GM23338 (cell line): ENCODE measurements at regions not wholly inside any gene's neighbourhood (a gene's known extent, or its start where the extent isn't known, plus 50 kb on each side); places are given as distances from the start of the nearest gene placed in this dataset.

Experiments
- ATAC-seq: fragments of 200-7000 bp; cut with Tn5 transposase; 3 replicates; pipeline ENCODE4 v1.9.1; 2020
- DNase-seq: peaks from one replicate; pipeline ENCODE4 v3.0.0-alpha.2; 2015; ENCODE audit warnings: low spot score
- H2AFZ ChIP-seq: fragments of 200-600 bp; sonication (generic); 2 replicates; pipeline ENCODE4 v1.8.0; 2016; ENCODE audit warnings: antibody characterized with exemption, mild to moderate bottlenecking, moderate library complexity
- H3F3A ChIP-seq: fragments of 200-600 bp; sonication (generic); replicated peaks from 2 replicates; pipeline ENCODE4 v1.8.0; 2017; ENCODE audit warnings: antibody characterized with exemption, mixed run types, low read depth
- H3K27ac ChIP-seq: fragments of 200-600 bp; sonication (generic); 2 replicates; pipeline ENCODE4 v1.6.1; 2016; ENCODE audit warnings: low read depth
- H3K27me3 ChIP-seq: fragments of 200-600 bp; sonication (generic); 2 replicates; pipeline ENCODE4 v1.8.0; 2016; ENCODE audit warnings: mild to moderate bottlenecking, mixed run types, moderate library complexity; ENCODE audit not compliant: insufficient read depth
- H3K36me3 ChIP-seq: fragments of 200-600 bp; sonication (generic); 2 replicates; pipeline ENCODE4 v1.8.0; 2016; ENCODE audit warnings: mild to moderate bottlenecking; ENCODE audit not compliant: insufficient read depth
- H3K4me1 ChIP-seq: fragments of 200-600 bp; sonication (generic); 2 replicates; pipeline ENCODE4 v1.8.0; 2016; ENCODE audit warnings: mild to moderate bottlenecking, moderate library complexity; ENCODE audit not compliant: insufficient read depth
- H3K4me2 ChIP-seq: fragments of 200-600 bp; sonication (generic); 2 replicates; pipeline ENCODE4 v1.7.1; 2017; ENCODE audit warnings: mixed run types
- H3K4me3 ChIP-seq: fragments of 200-600 bp; sonication (generic); 2 replicates; pipeline ENCODE4 v1.6.1; 2016; ENCODE audit warnings: mixed run types
- H3K79me2 ChIP-seq: fragments of 200-600 bp; sonication (generic); replicated peaks from 2 replicates; pipeline ENCODE4 v1.8.0; 2017; ENCODE audit warnings: mild to moderate bottlenecking; ENCODE audit not compliant: insufficient read depth
- H3K9me2 ChIP-seq: fragments of 200-600 bp; sonication (generic); 2 replicates; pipeline ENCODE4 v1.8.0; 2017; ENCODE audit not compliant: insufficient read depth
- H4K20me1 ChIP-seq: fragments of 200-600 bp; sonication (generic); replicated peaks from 2 replicates; pipeline ENCODE4 v1.8.0; 2017; ENCODE audit warnings: mild to moderate bottlenecking; ENCODE audit not compliant: insufficient read depth
- H3K27ac Mint-ChIP-seq: 2 replicates; pipeline ENCODE4 v1.8.0; 2020; ENCODE audit warnings: inconsistent platforms, mild to moderate bottlenecking, moderate library complexity, mixed read lengths
- H3K27me3 Mint-ChIP-seq: 3 replicates; pipeline ENCODE4 v1.8.0; 2022; ENCODE audit warnings: low read depth, mild to moderate bottlenecking, moderate library complexity, mixed read lengths, inconsistent platforms; ENCODE audit not compliant: insufficient read depth, poor library complexity
- H3K36me3 Mint-ChIP-seq: 3 replicates; pipeline ENCODE4 v1.8.0; 2021; ENCODE audit warnings: low read depth, mild to moderate bottlenecking, inconsistent platforms, moderate library complexity, mixed read lengths
- H3K4me1 Mint-ChIP-seq: 3 replicates; pipeline ENCODE4 v1.8.0; 2020; ENCODE audit warnings: mild to moderate bottlenecking, inconsistent platforms, mixed read lengths
- H3K4me3 Mint-ChIP-seq: 3 replicates; pipeline ENCODE4 v1.8.0; 2021; ENCODE audit warnings: moderate library complexity, mild to moderate bottlenecking, inconsistent platforms, mixed read lengths
- H3K9me3 Mint-ChIP-seq: 3 replicates; pipeline ENCODE4 v1.8.0; 2020; ENCODE audit warnings: moderate library complexity, mild to moderate bottlenecking, inconsistent platforms, mixed read lengths
- CREB1 ChIP-seq: fragments of 250-450 bp; sonication (Bioruptor Pico); IDR thresholded peaks from 2 replicates; pipeline ENCODE4 v1.5.0; 2020; ENCODE audit warnings: low read depth, mild to moderate bottlenecking, moderate library complexity
- CTCF ChIP-seq, 2 experiments: fragments of 200-600 bp in 1 of 2; sonication (generic) in 1 of 2; conservative IDR thresholded peaks; 2 replicates each; pipeline versions ENCODE4 v1.5.1 to v1.6.1; 2016 to 2017; ENCODE audit warnings: antibody characterized with exemption in 2 of 2, low read depth in 2 of 2, mild to moderate bottlenecking in 2 of 2, moderate library complexity in 1 of 2
- ETS1 ChIP-seq: IDR thresholded peaks from 2 replicates; pipeline ENCODE4 v1.6.1; 2016; ENCODE audit warnings: antibody characterized with exemption
- EZH2phosphoT487 ChIP-seq: fragments of 200-600 bp; sonication (generic); IDR thresholded peaks from one replicate; pipeline ENCODE4 v1.8.1; 2018; ENCODE audit warnings: antibody characterized with exemption; ENCODE audit not compliant: unreplicated experiment
- POLR2AphosphoS5 ChIP-seq: IDR thresholded peaks from 2 replicates; pipeline ENCODE4 v1.6.1; 2016; ENCODE audit warnings: antibody characterized with exemption, low read depth
- REST ChIP-seq: IDR thresholded peaks from one replicate; pipeline ENCODE4 v1.6.1; 2018; ENCODE audit warnings: antibody characterized with exemption; ENCODE audit not compliant: unreplicated experiment
- STAT1 ChIP-seq: IDR thresholded peaks from one replicate; pipeline ENCODE4 v1.6.1; 2016; ENCODE audit warnings: antibody characterized with exemption; ENCODE audit not compliant: unreplicated experiment
- ZNF114 ChIP-seq: fragments of 250-450 bp; sonication (Bioruptor Pico); IDR thresholded peaks from 2 replicates; pipeline ENCODE4 v1.5.0; 2020; ENCODE audit warnings: mild to moderate bottlenecking, moderate library complexity

- TF ChIP-seq REST (no peak), ETS1 (no peak), CREB1 (CRISPR knock-in tag) (no peak), POLR2AphosphoS5 (no peak), CTCF (conservative IDR thresholded peaks at IDR 0.05; ENCODE audit: low read depth in 2 of 2) (no peak), STAT1 (no peak), ZNF114 (no peak)
These were observed 390.3 kb upstream of the MEF2C start (continued) for GRCh38 chr5:89273289-89273688.

- no peaks in the 10 kb centered on the region for H3K36me3 Mint-ChIP-seq
- H3K4me3 ChIP-seq = no peak overlapping the region
- TF ChIP-seq EZH2phosphoT487 (no peak), ETS1 (no peak)
- H3K9me3 Mint-ChIP-seq = no peaks in the 10 kb centered on the region
- H3K4me2 ChIP-seq = no peak overlapping the region
- H2AFZ ChIP-seq = no peak overlapping the region
- ATAC-seq (no peak), DNase-seq (no peak)
- H3K27me3 ChIP-seq = no peaks in the 10 kb centered on the region
- no peaks in the 10 kb centered on the region for H4K20me1 ChIP-seq
- H3K36me3 ChIP-seq = no peaks in the 10 kb centered on the region
- H3K4me1 Mint-ChIP-seq = peaks cover 3% of the 10 kb centered on the region; the same call in 1 of the 3 replicates
- H3K27me3 Mint-ChIP-seq = peaks cover 1% of the 10 kb centered on the region
- H3F3A ChIP-seq = no peaks in the 10 kb centered on the region
- no peak overlapping the region for H3K4me3 Mint-ChIP-seq
- no peaks in the 10 kb centered on the region for H3K4me1 ChIP-seq
- no peaks in the 10 kb centered on the region for H3K9me2 ChIP-seq
- H3K27ac Mint-ChIP-seq = no peak overlapping the region
- no peak overlapping the region for H3K27ac ChIP-seq
- H3K79me2 ChIP-seq = no peaks in the 10 kb centered on the region
These were observed 387.9 kb upstream of the MEF2C start for GRCh38 chr5:89270901-89271300.
